Transverse colon (tissue), 4 donors: ENCODE measurements at regions not wholly inside any gene's neighbourhood (a gene's known extent, or its start where the extent isn't known, plus 50 kb on each side); places are given as distances from the start of the nearest gene placed in this dataset.

Experiments
- DNase-seq: peaks from one replicate; pipeline ENCODE4 v3.0.0-alpha.2; 2019
- H3K27ac ChIP-seq, 4 donors: fragments of 200-600 bp; sonication (generic); 2 replicates each; pipeline ENCODE4 v1.5.1; 2016 to 2018; ENCODE audit warnings: inconsistent platforms in 4 of 4
- H3K27me3 ChIP-seq: fragments of 200-600 bp; sonication (generic); 2 replicates; pipeline ENCODE4 v1.5.1; 2017; ENCODE audit warnings: inconsistent platforms
- H3K36me3 ChIP-seq, 4 donors: fragments of 200-600 bp; sonication (generic); 2 replicates each; pipeline ENCODE4 v1.5.1; 2017 to 2019; ENCODE audit warnings: inconsistent platforms in 4 of 4
- H3K4me1 ChIP-seq, 4 donors: fragments of 200-600 bp; sonication (generic); 2 replicates each; pipeline ENCODE4 v1.5.1; 2017 to 2020; ENCODE audit warnings: inconsistent platforms in 4 of 4
- H3K4me3 ChIP-seq, 4 donors: fragments of 200-600 bp; sonication (generic); 1 replicate in 1 of 4; 2 replicates in 3 of 4; pipeline versions ENCODE4 v1.5.1 to v1.6.1; 2017 to 2019; ENCODE audit warnings: inconsistent platforms in 4 of 4
- H3K9me3 ChIP-seq, 2 donors: fragments of 200-600 bp; sonication (generic); 2 replicates each; pipeline ENCODE4 v1.5.1; 2017 to 2019; ENCODE audit warnings: inconsistent platforms in 2 of 2
- CTCF ChIP-seq, 5 experiments: fragments of 200-600 bp in 3 of 5; fragments of 450-650 bp in 2 of 5; sonication (generic) in 3 of 5; IDR thresholded peaks; 1 replicate in 2 of 5; 2 replicates in 3 of 5; pipeline ENCODE4 v1.5.1; 2016 to 2017; ENCODE audit warnings: antibody characterized with exemption in 5 of 5, inconsistent platforms in 3 of 5, mild to moderate bottlenecking in 2 of 5, moderate library complexity in 1 of 5
- EP300 ChIP-seq: sonication (generic); formaldehyde crosslinking; IDR thresholded peaks from one replicate; pipeline ENCODE4 v1.6.1; 2017; ENCODE audit warnings: antibody characterized with exemption, low read depth
- POLR2A ChIP-seq: fragments of 450-650 bp; IDR thresholded peaks from one replicate; pipeline ENCODE4 v1.6.1; 2016; ENCODE audit warnings: antibody characterized with exemption, mild to moderate bottlenecking, moderate library complexity
- POLR2AphosphoS5 ChIP-seq, 3 donors: sonication (generic); formaldehyde crosslinking; IDR thresholded peaks; one replicate each; pipeline ENCODE4 v1.6.1; 2016; ENCODE audit warnings: antibody characterized with exemption in 3 of 3
- WGBS, 2 donors: methylation state at CpG; one replicate each; pipeline ENCODE4 v1.1.5; 2018; ENCODE audit warnings: low coverage in 1 of 2; 5-methylcytosine and 5-hydroxymethylcytosine counted together
- in situ Hi-C, 4 donors: fragments of 200-750 bp; cut with MboI; loops; one replicate each; pipeline versions ENCODE4 v1.15.0 to v1.15.1; 2017; ENCODE audit warnings: low sequenced_read_pairs in 3 of 4, low pct_ligation_motif_present in 1 of 4, low pct_unique_long_range_greater_than_20kb in 1 of 4
- intact Hi-C: fragments of 100-400 bp; cut with DNase I; formaldehyde crosslinking; loops from one replicate; pipeline ENCODE4 v1.15.1; 2023; ENCODE audit warnings: low total_unique reads

GRCh38 chr13:77986713-77987112 lies 68.1 kb upstream of the EDNRB start:
- DNase-seq: no peak
- TF ChIP-seq POLR2A (no peak), CTCF (IDR thresholded peaks at IDR 0.05) (no peak), POLR2AphosphoS5 (IDR thresholded peaks at IDR 0.05) (no peak), EP300 (no peak)
- Histone ChIP-seq H3K4me3 (no peak overlapping the region), H3K27ac (no peak overlapping the region), H3K36me3 (no peaks in the 10 kb centered on the region), H3K9me3 (no peaks in the 10 kb centered on the region), H3K27me3 (no peaks in the 10 kb centered on the region), H3K4me1 (no peaks in the 10 kb centered on the region)
- intact Hi-C loops: no loop called here
- in situ Hi-C loops: no loop called here
- 86 to 87% methylated on average over 5 of the region's 5 CpGs for WGBS, 2 donors

GRCh38 chr13:77985866-77986636 lies 67.4 kb upstream of the EDNRB start:
- in situ Hi-C loops (no loop called here), intact Hi-C loops (no loop called here)
- no peaks in the 10 kb centered on the region for H3K27me3 ChIP-seq
- no peak overlapping the region for H3K27ac ChIP-seq
- no peak overlapping the region for H3K4me3 ChIP-seq
- 39 to 50% methylated on average over 2 to 3 of the region's 3 CpGs for WGBS, 2 donors
- peaks cover 0 to under 1% (median 0%) of the 10 kb centered on the region in 4 donors for H3K4me1 ChIP-seq
- H3K36me3 ChIP-seq: no peaks in the 10 kb centered on the region
- TF ChIP-seq CTCF (IDR thresholded peaks at IDR 0.05) (no peak), POLR2A (no peak), EP300 (no peak), POLR2AphosphoS5 (IDR thresholded peaks at IDR 0.05) (no peak)
- DNase-seq: no peak
- H3K9me3 ChIP-seq: no peaks in the 10 kb centered on the region

GRCh38 chr13:77981281-77981881 lies 62.8 kb upstream of the EDNRB start:
- Histone ChIP-seq H3K27ac (peak overlapping the region in 2 of 4 donors; percentile 35 to 45), H3K36me3 (no peaks in the 10 kb centered on the region), H3K27me3 (no peaks in the 10 kb centered on the region), H3K9me3 (no peaks in the 10 kb centered on the region), H3K4me1 (peaks cover 0 to 3% (median 0%) of the 10 kb centered on the region in 4 donors), H3K4me3 (no peak overlapping the region)
- intact Hi-C loops (loop anchor here (1.0 kb wide), 1 partner anchor 25 kb away; no protein-coding TSS in a partner anchor), in situ Hi-C loops (no loop called here)
- TF ChIP-seq CTCF (IDR thresholded peaks at IDR 0.05) (no peak), POLR2A (no peak), EP300 (no peak), POLR2AphosphoS5 (IDR thresholded peaks at IDR 0.05) (peak in 1 of 3 donors; percentile 33)
- DNase-seq: no peak
- 36 to 40% methylated on average over 1 of the region's 1 CpG for WGBS, 2 donors

- Histone ChIP-seq H3K27ac (peak overlapping the region in 2 of 4 donors; percentile 35 to 45), H3K36me3 (no peaks in the 10 kb centered on the region), H3K9me3 (no peaks in the 10 kb centered on the region), H3K27me3 (no peaks in the 10 kb centered on the region), H3K4me1 (peaks cover 0 to 3% (median 0%) of the 10 kb centered on the region in 4 donors), H3K4me3 (no peak overlapping the region)
- WGBS, 2 donors: 64% methylated on average over 2 of the region's 2 CpGs
- intact Hi-C loops (no loop called here), in situ Hi-C loops (no loop called here)
- DNase-seq: no peak
- no peak for TF ChIP-seq POLR2A
- TF ChIP-seq POLR2AphosphoS5 (IDR thresholded peaks at IDR 0.05): no peak
- no peak for TF ChIP-seq EP300
- TF ChIP-seq CTCF (IDR thresholded peaks at IDR 0.05): no peak
These were observed 62.0 kb upstream of the EDNRB start for GRCh38 chr13:77980592-77980991.
